DND-41 (cell line): ENCODE measurements at regions not wholly inside any gene's neighbourhood (a gene's known extent, or its start where the extent isn't known, plus 50 kb on each side); places are given as distances from the start of the nearest gene placed in this dataset.

Experiments
- ATAC-seq: fragments of 200-7000 bp; cut with Tn5 transposase; 3 replicates; pipeline ENCODE4 v1.9.1; 2021; ENCODE audit warnings: low read depth; ENCODE audit not compliant: insufficient read depth
- DNase-seq: peaks from one replicate; pipeline ENCODE4 v3.0.0-alpha.2; 2020
- H2AFZ ChIP-seq: 2 replicates; pipeline ENCODE4 v1.6.0; 2012; ENCODE audit warnings: low read depth, low read length
- H3K27ac ChIP-seq: 2 replicates; pipeline ENCODE4 v1.5.1; 2012; ENCODE audit warnings: low read length, inconsistent platforms
- H3K27me3 ChIP-seq: fragments of 200-600 bp; sonication (generic); 2 replicates; pipeline ENCODE4 v1.6.0; 2012; ENCODE audit warnings: low read length, mild to moderate bottlenecking, inconsistent platforms; ENCODE audit not compliant: insufficient read depth, poor library complexity
- H3K36me3 ChIP-seq: 2 replicates; pipeline ENCODE4 v1.5.1; 2012; ENCODE audit warnings: low read length, inconsistent platforms; ENCODE audit not compliant: insufficient read depth
- H3K4me1 ChIP-seq: 2 replicates; pipeline ENCODE4 v1.5.1; 2012; ENCODE audit warnings: mild to moderate bottlenecking, low read length; ENCODE audit not compliant: insufficient read depth
- H3K4me2 ChIP-seq: 2 replicates; pipeline ENCODE4 v1.6.0; 2012; ENCODE audit warnings: mild to moderate bottlenecking, moderate library complexity, low read length, inconsistent platforms; ENCODE audit not compliant: insufficient read depth
- H3K4me3 ChIP-seq, 2 experiments: fragments of 200-600 bp in 1 of 2; shearing (Covaris generic) in 1 of 2; 2 replicates each; pipeline ENCODE4 v1.5.1; 2012 to 2016; ENCODE audit warnings: inconsistent platforms in 2 of 2, low read length in 2 of 2, mild to moderate bottlenecking in 2 of 2, low read depth in 1 of 2, moderate library complexity in 1 of 2
- H3K79me2 ChIP-seq: 2 replicates; pipeline ENCODE4 v1.6.0; 2012; ENCODE audit warnings: low read length, inconsistent platforms; ENCODE audit not compliant: insufficient read depth
- H3K9ac ChIP-seq: 2 replicates; pipeline ENCODE4 v1.6.0; 2012; ENCODE audit warnings: low read depth, mild to moderate bottlenecking, inconsistent platforms, low read length, moderate library complexity
- H3K9me3 ChIP-seq: 2 replicates; pipeline ENCODE4 v1.5.1; 2012; ENCODE audit warnings: low read length, moderate library complexity, mild to moderate bottlenecking, inconsistent platforms; ENCODE audit not compliant: insufficient read depth, severe bottlenecking
- H4K20me1 ChIP-seq: 2 replicates; pipeline ENCODE4 v1.6.0; 2012; ENCODE audit warnings: low read length; ENCODE audit not compliant: insufficient read depth
- CTCF ChIP-seq: IDR thresholded peaks from 2 replicates; pipeline ENCODE4 v1.5.1; 2012; ENCODE audit warnings: borderline replicate concordance, low read length, moderate library complexity, mild to moderate bottlenecking; ENCODE audit not compliant: poor library complexity, severe bottlenecking; ENCODE audit errors: extremely low read depth
- EZH2 ChIP-seq: IDR thresholded peaks from 3 replicates; pipeline ENCODE4 v1.6.1; 2012; ENCODE audit warnings: borderline replicate concordance, low read depth, mild to moderate bottlenecking, moderate library complexity, low read length, inconsistent platforms; ENCODE audit not compliant: severe bottlenecking

- Histone ChIP-seq H3K9me3 (no peaks in the 10 kb centered on the region), H3K4me2 (no peak overlapping the region), H3K9ac (no peak overlapping the region), H3K36me3 (no peaks in the 10 kb centered on the region), H3K27me3 (no peaks in the 10 kb centered on the region), H3K79me2 (no peaks in the 10 kb centered on the region), H3K4me1 (no peaks in the 10 kb centered on the region), H3K27ac (no peak overlapping the region), H4K20me1 (no peaks in the 10 kb centered on the region), H2AFZ (no peak overlapping the region), H3K4me3 (no peak overlapping the region)
- no peak for ATAC-seq
- no peak for DNase-seq
- TF ChIP-seq CTCF (no peak), EZH2 (no peak)
Observed at GRCh38 chr2:67258122-67258521, 139.0 kb upstream of the ETAA1 start.

GRCh38 chr2:67258831-67259230 lies 138.3 kb upstream of the ETAA1 start:
- Histone ChIP-seq H3K4me1 (no peaks in the 10 kb centered on the region), H2AFZ (no peak overlapping the region), H3K36me3 (no peaks in the 10 kb centered on the region), H3K9ac (no peak overlapping the region), H3K4me3 (no peak overlapping the region), H3K27me3 (no peaks in the 10 kb centered on the region), H3K4me2 (no peak overlapping the region), H3K27ac (no peak overlapping the region), H3K9me3 (no peaks in the 10 kb centered on the region), H3K79me2 (no peaks in the 10 kb centered on the region), H4K20me1 (no peaks in the 10 kb centered on the region)
- ATAC-seq (no peak), DNase-seq (no peak)
- no peak for TF ChIP-seq CTCF
- no peak for TF ChIP-seq EZH2

- no peak overlapping the region for H3K9ac ChIP-seq
Observed at GRCh38 chr2:67259556-67260342, 137.4 kb upstream of the ETAA1 start.

More at GRCh38 chr2:67259556-67260342, 137.4 kb upstream of the ETAA1 start:
- Histone ChIP-seq H3K4me2 (no peak overlapping the region), H2AFZ (no peak overlapping the region), H3K9me3 (no peaks in the 10 kb centered on the region), H3K4me1 (no peaks in the 10 kb centered on the region), H3K27ac (no peak overlapping the region), H4K20me1 (no peaks in the 10 kb centered on the region), H3K4me3 (no peak overlapping the region), H3K27me3 (no peaks in the 10 kb centered on the region), H3K36me3 (no peaks in the 10 kb centered on the region), H3K79me2 (no peaks in the 10 kb centered on the region)
- ATAC-seq (no peak), DNase-seq (no peak)
- no peak for TF ChIP-seq EZH2
- no peak for TF ChIP-seq CTCF
